ENCODE measurements at regions not wholly inside any gene's neighbourhood (a gene's known extent, or its start where the extent isn't known, plus 50 kb on each side); places are given as distances from the start of the nearest gene placed in this dataset.

GRCh38 chr5:92963800-92964199 lies 617.2 kb downstream of the NR2F1-AS1 start:
- Histone ChIP-seq H3K27ac (ENCODE audit: low read length, poor library complexity, severe bottlenecking) (no peak overlapping the region), H2BK5ac (ENCODE audit: low read depth, low read length, poor library complexity, severe bottlenecking) (no peak overlapping the region), H2AFZ (ENCODE audit: low read depth, low read length) (no peak overlapping the region), H3K79me1 (replicated peaks; ENCODE audit: low read length, poor library complexity, severe bottlenecking) (no peaks in the 10 kb centered on the region), H2BK12ac (ENCODE audit: low read length in 2 of 2) (no peak overlapping the region), H3K4me1 (ENCODE audit: control insufficient read depth, insufficient read depth, low read depth, low read length) (no peaks in the 10 kb centered on the region), H4K8ac (ENCODE audit: low read length) (no peak overlapping the region), H2AK5ac (ENCODE audit: low read length, severe bottlenecking) (no peak overlapping the region), H3K4me2 (ENCODE audit: low read length, poor library complexity, severe bottlenecking) (no peak overlapping the region), H3K4me3 (ENCODE audit: insufficient read depth in 1 of 2, low read depth in 1 of 2, low read length in 2 of 2) (no peak overlapping the region), H3K23ac (ENCODE audit: low read length in 2 of 2) (no peak overlapping the region), H3K4ac (ENCODE audit: low read depth in 1 of 2, low read length in 2 of 2) (no peak overlapping the region), H2BK120ac (ENCODE audit: low read depth, low read length) (no peak overlapping the region), H3K27me3 (ENCODE audit: control insufficient read depth in 1 of 2, insufficient read depth in 1 of 2, low read length in 2 of 2) (no peaks in the 10 kb centered on the region), H3K9me3 (ENCODE audit: control insufficient read depth, low read length) (no peaks in the 10 kb centered on the region), H2BK15ac (ENCODE audit: low read depth, poor library complexity, severe bottlenecking) (no peak overlapping the region), H3K18ac (ENCODE audit: low read depth in 1 of 2, low read length in 2 of 2) (no peak overlapping the region), H3K36me3 (ENCODE audit: control insufficient read depth in 1 of 2, insufficient read depth in 2 of 2, low read depth in 1 of 2, low read length in 2 of 2) (no peaks in the 10 kb centered on the region), H4K91ac (ENCODE audit: low read length) (no peak overlapping the region), H3K9ac (ENCODE audit: low read length) (no peak overlapping the region), H3K14ac (ENCODE audit: low read length in 2 of 2) (no peak overlapping the region)
- DNase-seq: no peak
- 97% methylated on average over 2 of the region's 2 CpGs for WGBS

- no peaks in the 10 kb centered on the region for H3K36me3 ChIP-seq (ENCODE audit: control insufficient read depth in 1 of 2, insufficient read depth in 2 of 2, low read depth in 1 of 2, low read length in 2 of 2)
- H2BK5ac ChIP-seq (ENCODE audit: low read depth, low read length, poor library complexity, severe bottlenecking): no peak overlapping the region
- no peak overlapping the region for H2BK15ac ChIP-seq (ENCODE audit: low read depth, poor library complexity, severe bottlenecking)
- H3K79me1 ChIP-seq (replicated peaks; ENCODE audit: low read length, poor library complexity, severe bottlenecking): no peaks in the 10 kb centered on the region
- H3K27me3 ChIP-seq (ENCODE audit: control insufficient read depth in 1 of 2, insufficient read depth in 1 of 2, low read length in 2 of 2): no peaks in the 10 kb centered on the region
- no peak overlapping the region for H3K9ac ChIP-seq (ENCODE audit: low read length)
- no peak overlapping the region for H2BK120ac ChIP-seq (ENCODE audit: low read depth, low read length)
- no peak overlapping the region for H4K8ac ChIP-seq (ENCODE audit: low read length)
- no peak overlapping the region for H4K91ac ChIP-seq (ENCODE audit: low read length)
- no peaks in the 10 kb centered on the region for H3K4me1 ChIP-seq (ENCODE audit: control insufficient read depth, insufficient read depth, low read depth, low read length)
- H3K4ac ChIP-seq (ENCODE audit: low read depth in 1 of 2, low read length in 2 of 2): no peak overlapping the region
- no peak overlapping the region for H3K14ac ChIP-seq (ENCODE audit: low read length in 2 of 2)
- no peak overlapping the region for H3K4me3 ChIP-seq (ENCODE audit: insufficient read depth in 1 of 2, low read depth in 1 of 2, low read length in 2 of 2)
- H2AFZ ChIP-seq (ENCODE audit: low read depth, low read length): no peak overlapping the region
- no peaks in the 10 kb centered on the region for H3K9me3 ChIP-seq (ENCODE audit: control insufficient read depth, low read length)
- H3K4me2 ChIP-seq (ENCODE audit: low read length, poor library complexity, severe bottlenecking): no peak overlapping the region
- no peak overlapping the region for H3K27ac ChIP-seq (ENCODE audit: low read length, poor library complexity, severe bottlenecking)
- H2BK12ac ChIP-seq (ENCODE audit: low read length in 2 of 2): no peak overlapping the region
- no peak overlapping the region for H3K23ac ChIP-seq (ENCODE audit: low read length in 2 of 2)
- H3K18ac ChIP-seq (ENCODE audit: low read depth in 1 of 2, low read length in 2 of 2): no peak overlapping the region
- H2AK5ac ChIP-seq (ENCODE audit: low read length, severe bottlenecking): no peak overlapping the region
- DNase-seq: peak; percentile 33
Measured at GRCh38 chr5:92962752-92963151, 618.3 kb downstream of the NR2F1-AS1 start.

- no peaks in the 10 kb centered on the region for H3K36me3 ChIP-seq (ENCODE audit: control insufficient read depth in 1 of 2, insufficient read depth in 2 of 2, low read depth in 1 of 2, low read length in 2 of 2)
- no peak overlapping the region for H2AFZ ChIP-seq (ENCODE audit: low read depth, low read length)
- no peak overlapping the region for H3K14ac ChIP-seq (ENCODE audit: low read length in 2 of 2)
- no peak overlapping the region for H3K9ac ChIP-seq (ENCODE audit: low read length)
- no peak overlapping the region for H3K4me3 ChIP-seq (ENCODE audit: insufficient read depth in 1 of 2, low read depth in 1 of 2, low read length in 2 of 2)
- H2BK12ac ChIP-seq (ENCODE audit: low read length in 2 of 2): no peak overlapping the region
- H2BK5ac ChIP-seq (ENCODE audit: low read depth, low read length, poor library complexity, severe bottlenecking): no peak overlapping the region
- no peak overlapping the region for H4K8ac ChIP-seq (ENCODE audit: low read length)
- H3K18ac ChIP-seq (ENCODE audit: low read depth in 1 of 2, low read length in 2 of 2): no peak overlapping the region
- no peak overlapping the region for H3K4ac ChIP-seq (ENCODE audit: low read depth in 1 of 2, low read length in 2 of 2)
- no peak for DNase-seq
- WGBS: 97% methylated on average over 4 of the region's 5 CpGs
- H4K91ac ChIP-seq (ENCODE audit: low read length): no peak overlapping the region
- peaks cover 21% of the 10 kb centered on the region for H3K9me3 ChIP-seq (ENCODE audit: control insufficient read depth, low read length)
- H2BK15ac ChIP-seq (ENCODE audit: low read depth, poor library complexity, severe bottlenecking): no peak overlapping the region
- no peak overlapping the region for H2AK5ac ChIP-seq (ENCODE audit: low read length, severe bottlenecking)
- no peak overlapping the region for H2BK120ac ChIP-seq (ENCODE audit: low read depth, low read length)
- no peak overlapping the region for H3K27ac ChIP-seq (ENCODE audit: low read length, poor library complexity, severe bottlenecking)
- no peak overlapping the region for H3K23ac ChIP-seq (ENCODE audit: low read length in 2 of 2)
- no peak overlapping the region for H3K4me2 ChIP-seq (ENCODE audit: low read length, poor library complexity, severe bottlenecking)
- no peaks in the 10 kb centered on the region for H3K4me1 ChIP-seq (ENCODE audit: control insufficient read depth, insufficient read depth, low read depth, low read length)
- no peaks in the 10 kb centered on the region for H3K79me1 ChIP-seq (replicated peaks; ENCODE audit: low read length, poor library complexity, severe bottlenecking)
- H3K27me3 ChIP-seq (ENCODE audit: control insufficient read depth in 1 of 2, insufficient read depth in 1 of 2, low read length in 2 of 2): no peaks in the 10 kb centered on the region
Measured at GRCh38 chr5:92956886-92957285, 624.1 kb downstream of the NR2F1-AS1 start.

- H2AFZ ChIP-seq (ENCODE audit: low read depth, low read length): no peak overlapping the region
- no peak overlapping the region for H3K4me3 ChIP-seq (ENCODE audit: insufficient read depth in 1 of 2, low read depth in 1 of 2, low read length in 2 of 2)
- H3K9ac ChIP-seq (ENCODE audit: low read length): no peak overlapping the region
- no peak for DNase-seq
- no peak overlapping the region for H2AK5ac ChIP-seq (ENCODE audit: low read length, severe bottlenecking)
- no peak overlapping the region for H3K4me2 ChIP-seq (ENCODE audit: low read length, poor library complexity, severe bottlenecking)
- H2BK12ac ChIP-seq (ENCODE audit: low read length in 2 of 2): no peak overlapping the region
- no peaks in the 10 kb centered on the region for H3K4me1 ChIP-seq (ENCODE audit: control insufficient read depth, insufficient read depth, low read depth, low read length)
- no peak overlapping the region for H2BK15ac ChIP-seq (ENCODE audit: low read depth, poor library complexity, severe bottlenecking)
- no peak overlapping the region for H2BK120ac ChIP-seq (ENCODE audit: low read depth, low read length)
- H3K79me1 ChIP-seq (replicated peaks; ENCODE audit: low read length, poor library complexity, severe bottlenecking): no peaks in the 10 kb centered on the region
- no peak overlapping the region for H3K27ac ChIP-seq (ENCODE audit: low read length, poor library complexity, severe bottlenecking)
- no peaks in the 10 kb centered on the region for H3K27me3 ChIP-seq (ENCODE audit: control insufficient read depth in 1 of 2, insufficient read depth in 1 of 2, low read length in 2 of 2)
- no peak overlapping the region for H3K23ac ChIP-seq (ENCODE audit: low read length in 2 of 2)
- H3K14ac ChIP-seq (ENCODE audit: low read length in 2 of 2): no peak overlapping the region
- H3K9me3 ChIP-seq (ENCODE audit: control insufficient read depth, low read length): peaks cover 48% of the 10 kb centered on the region
- no peak overlapping the region for H4K91ac ChIP-seq (ENCODE audit: low read length)
- H4K8ac ChIP-seq (ENCODE audit: low read length): no peak overlapping the region
- H3K18ac ChIP-seq (ENCODE audit: low read depth in 1 of 2, low read length in 2 of 2): no peak overlapping the region
- no peak overlapping the region for H2BK5ac ChIP-seq (ENCODE audit: low read depth, low read length, poor library complexity, severe bottlenecking)
- no peaks in the 10 kb centered on the region for H3K36me3 ChIP-seq (ENCODE audit: control insufficient read depth in 1 of 2, insufficient read depth in 2 of 2, low read depth in 1 of 2, low read length in 2 of 2)
- no peak overlapping the region for H3K4ac ChIP-seq (ENCODE audit: low read depth in 1 of 2, low read length in 2 of 2)
Measured at GRCh38 chr5:92952243-92952642, 628.8 kb downstream of the NR2F1-AS1 start.
